Progenitor cell of endocrine pancreas (in vitro differentiated cells): ENCODE measurements at regions not wholly inside any gene's neighbourhood (a gene's known extent, or its start where the extent isn't known, plus 50 kb on each side); places are given as distances from the start of the nearest gene placed in this dataset.

Experiments used
- DNase-seq: peaks from one replicate; pipeline ENCODE4 v3.0.0; 2021; ENCODE audit warnings: low spot score; ENCODE audit not compliant: unreplicated experiment
- H3K27ac Mint-ChIP-seq: 2 replicates; pipeline ENCODE4 v1.8.0; 2021; ENCODE audit warnings: mild to moderate bottlenecking, moderate library complexity, mixed read lengths
- H3K27me3 Mint-ChIP-seq: 2 replicates; pipeline ENCODE4 v1.8.0; 2021; ENCODE audit warnings: mixed read lengths
- H3K36me3 Mint-ChIP-seq: 2 replicates; pipeline ENCODE4 v1.8.0; 2022; ENCODE audit warnings: mixed read lengths; ENCODE audit not compliant: insufficient read depth
- H3K4me1 Mint-ChIP-seq: 2 replicates; pipeline ENCODE4 v1.8.0; 2021; ENCODE audit warnings: low read depth, mixed read lengths
- H3K4me3 Mint-ChIP-seq: 2 replicates; pipeline ENCODE4 v1.8.0; 2021; ENCODE audit warnings: low read depth, mild to moderate bottlenecking, moderate library complexity, mixed read lengths
- H3K9me3 Mint-ChIP-seq: 2 replicates; pipeline ENCODE4 v1.8.0; 2021; ENCODE audit warnings: low read depth, mixed read lengths
- CTCF ChIP-seq: fragments of 200-600 bp; sonication (generic); IDR thresholded peaks from one replicate; pipeline ENCODE4 v1.5.0; 2021; ENCODE audit warnings: antibody characterized with exemption, mild to moderate bottlenecking; ENCODE audit not compliant: unreplicated experiment

GRCh38 chr10:61304746-61305145, 148.4 kb downstream of the TMEM26 start:
- Mint-ChIP-seq H3K27me3 (no peaks in the 10 kb centered on the region), H3K36me3 (no peaks in the 10 kb centered on the region), H3K27ac (no peak overlapping the region), H3K9me3 (peaks cover 3% of the 10 kb centered on the region), H3K4me1 (no peaks in the 10 kb centered on the region), H3K4me3 (no peak overlapping the region)
- no peak for TF ChIP-seq CTCF
- DNase-seq = no peak

GRCh38 chr10:61302124-61302523, 151.1 kb downstream of the TMEM26 start:
- Mint-ChIP-seq H3K4me3 (no peak overlapping the region), H3K36me3 (peaks cover 2% of the 10 kb centered on the region), H3K4me1 (no peaks in the 10 kb centered on the region), H3K27ac (no peak overlapping the region), H3K9me3 (peaks cover 10% of the 10 kb centered on the region), H3K27me3 (no peaks in the 10 kb centered on the region)
- DNase-seq = no peak
- no peak for TF ChIP-seq CTCF

GRCh38 chr10:61301575-61301974, 151.6 kb downstream of the TMEM26 start:
- peaks cover 2% of the 10 kb centered on the region for H3K36me3 Mint-ChIP-seq
- H3K27ac Mint-ChIP-seq = no peak overlapping the region
- no peak overlapping the region for H3K4me3 Mint-ChIP-seq
- H3K9me3 Mint-ChIP-seq = peaks cover 10% of the 10 kb centered on the region
- no peaks in the 10 kb centered on the region for H3K27me3 Mint-ChIP-seq
- TF ChIP-seq CTCF = no peak
- DNase-seq = no peak
- no peaks in the 10 kb centered on the region for H3K4me1 Mint-ChIP-seq

DNA sequence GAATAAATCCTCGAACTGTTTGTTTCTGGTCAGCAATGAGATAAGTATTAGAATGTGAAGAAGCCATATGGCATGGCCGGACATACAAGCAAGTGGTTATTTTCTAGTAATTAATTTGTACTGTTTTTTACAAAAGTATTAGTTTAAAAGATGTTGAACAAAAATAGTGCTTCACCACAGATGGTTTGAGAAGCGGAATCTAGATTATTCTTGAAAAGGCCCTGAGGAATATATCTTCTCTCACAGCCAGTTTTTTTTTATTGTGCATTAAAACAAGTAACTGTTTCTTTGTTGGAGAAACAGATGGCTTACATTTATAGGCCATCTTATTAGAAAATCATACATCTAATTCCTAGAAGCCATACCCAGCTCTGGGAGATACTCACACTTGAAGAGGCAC, 153.3 kb downstream of the TMEM26 start:
- Mint-ChIP-seq H3K27me3 (no peaks in the 10 kb centered on the region), H3K36me3 (peaks cover 2% of the 10 kb centered on the region)

DNA sequence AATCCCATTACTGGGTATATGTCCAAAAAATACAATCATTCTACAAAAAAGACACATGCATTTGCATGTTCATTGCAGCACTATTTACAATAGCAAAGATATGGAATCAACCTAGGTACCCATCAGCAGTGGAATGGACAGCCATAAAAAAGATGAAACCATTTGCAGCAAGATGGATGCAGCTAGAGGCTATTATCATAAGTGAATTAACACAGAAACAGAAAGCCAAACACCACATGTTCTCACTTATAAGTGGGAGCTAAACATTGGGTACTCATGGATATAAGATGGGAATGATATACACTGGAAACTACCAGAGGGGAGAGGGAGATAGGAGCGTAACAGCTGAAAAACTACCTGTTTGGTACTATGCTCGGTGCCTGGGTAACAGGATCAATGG, 154.0 kb downstream of the TMEM26 start:
- DNase-seq = no peak
- Mint-ChIP-seq H3K27me3 (no peaks in the 10 kb centered on the region), H3K9me3 (peaks cover 10% of the 10 kb centered on the region), H3K36me3 (peaks cover 2% of the 10 kb centered on the region), H3K4me1 (no peaks in the 10 kb centered on the region), H3K27ac (no peak overlapping the region), H3K4me3 (no peak overlapping the region)
- TF ChIP-seq CTCF = no peak

More for the DNA sequence above, 153.3 kb downstream of the TMEM26 start:
- Mint-ChIP-seq H3K4me3 (no peak overlapping the region), H3K4me1 (no peaks in the 10 kb centered on the region), H3K27ac (no peak overlapping the region), H3K9me3 (peaks cover 10% of the 10 kb centered on the region)
- no peak for DNase-seq
- TF ChIP-seq CTCF = no peak
